HUES48 (cell line): ENCODE measurements at regions not wholly inside any gene's neighbourhood (a gene's known extent, or its start where the extent isn't known, plus 50 kb on each side); places are given as distances from the start of the nearest gene placed in this dataset.
A peak's percentile ranks its signal among the peaks of the same experiment; 100 is the strongest.

Experiments used
- H3K27ac ChIP-seq: one replicate; pipeline ENCODE4 v1.7.0; 2013; ENCODE audit warnings: low read depth, low read length, inconsistent platforms
- H3K27me3 ChIP-seq: 2 replicates; pipeline ENCODE4 v1.6.1; 2013; ENCODE audit warnings: mild to moderate bottlenecking, low read length; ENCODE audit not compliant: control insufficient read depth, insufficient read depth
- H3K36me3 ChIP-seq: 2 replicates; pipeline ENCODE4 v1.6.1; 2013; ENCODE audit warnings: low read length; ENCODE audit not compliant: control insufficient read depth, insufficient read depth
- H3K4me1 ChIP-seq: 2 replicates; pipeline ENCODE4 v1.6.1; 2013; ENCODE audit warnings: mild to moderate bottlenecking, low read length; ENCODE audit not compliant: control insufficient read depth, insufficient read depth
- H3K4me3 ChIP-seq: 2 replicates; pipeline ENCODE4 v1.5.1; 2013; ENCODE audit warnings: mild to moderate bottlenecking, low read depth, low read length
- H3K9ac ChIP-seq: 2 replicates; pipeline ENCODE4 v1.6.1; 2013; ENCODE audit warnings: mild to moderate bottlenecking, low read depth, low read length, moderate library complexity
- H3K9me3 ChIP-seq: 2 replicates; pipeline ENCODE4 v1.6.1; 2013; ENCODE audit warnings: low read length; ENCODE audit not compliant: control insufficient read depth, insufficient read depth

GRCh38 chrX:11952176-11952720 lies 186.0 kb upstream of the FRMPD4 start:
- Histone ChIP-seq H3K9ac (no peak overlapping the region), H3K36me3 (no peaks in the 10 kb centered on the region), H3K27ac (peak overlapping the region; percentile 7), H3K4me1 (peaks cover 3% of the 10 kb centered on the region; the same call in 1 of the 2 replicates), H3K27me3 (no peaks in the 10 kb centered on the region), H3K4me3 (no peak overlapping the region), H3K9me3 (no peaks in the 10 kb centered on the region)

- no peak overlapping the region for H3K9ac ChIP-seq
- no peaks in the 10 kb centered on the region for H3K9me3 ChIP-seq
- no peak overlapping the region for H3K4me3 ChIP-seq
- H3K4me1 ChIP-seq: peaks cover 8% of the 10 kb centered on the region; the same call in 1 of the 2 replicates
- H3K27me3 ChIP-seq: no peaks in the 10 kb centered on the region
- H3K36me3 ChIP-seq: no peaks in the 10 kb centered on the region
- H3K27ac ChIP-seq: peak overlapping the region; percentile 58
These were observed 184.7 kb upstream of the FRMPD4 start for GRCh38 chrX:11953615-11954014.

DNA sequence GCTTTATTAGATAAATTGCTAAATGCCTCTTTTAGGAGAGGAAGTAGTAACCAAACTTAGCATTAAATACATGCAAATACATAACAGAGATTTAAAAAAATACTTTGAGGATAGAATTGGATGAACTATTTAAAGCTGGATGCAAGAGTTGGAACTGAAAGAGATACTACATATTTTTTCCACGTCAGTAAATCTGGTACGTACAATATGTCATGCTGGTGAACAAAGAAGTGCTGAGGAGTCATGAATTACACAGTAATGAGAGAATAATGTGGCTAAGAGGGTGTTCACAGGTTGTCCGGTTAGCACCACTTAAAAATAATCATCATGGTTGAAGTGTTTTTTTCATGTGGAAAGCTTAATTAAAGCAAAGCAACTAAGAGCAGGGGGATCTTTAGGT lies 184.1 kb upstream of the FRMPD4 start:
- Histone ChIP-seq H3K9ac (no peak overlapping the region), H3K27me3 (no peaks in the 10 kb centered on the region), H3K4me1 (peaks cover 8% of the 10 kb centered on the region; the same call in 1 of the 2 replicates), H3K36me3 (no peaks in the 10 kb centered on the region), H3K27ac (peak overlapping the region; percentile 56), H3K9me3 (no peaks in the 10 kb centered on the region), H3K4me3 (no peak overlapping the region)

GRCh38 chrX:11960031-11960430 lies 178.2 kb upstream of the FRMPD4 start:
- Histone ChIP-seq H3K27me3 (peaks cover 4% of the 10 kb centered on the region; the same call in 1 of the 2 replicates), H3K36me3 (no peaks in the 10 kb centered on the region)

DNA sequence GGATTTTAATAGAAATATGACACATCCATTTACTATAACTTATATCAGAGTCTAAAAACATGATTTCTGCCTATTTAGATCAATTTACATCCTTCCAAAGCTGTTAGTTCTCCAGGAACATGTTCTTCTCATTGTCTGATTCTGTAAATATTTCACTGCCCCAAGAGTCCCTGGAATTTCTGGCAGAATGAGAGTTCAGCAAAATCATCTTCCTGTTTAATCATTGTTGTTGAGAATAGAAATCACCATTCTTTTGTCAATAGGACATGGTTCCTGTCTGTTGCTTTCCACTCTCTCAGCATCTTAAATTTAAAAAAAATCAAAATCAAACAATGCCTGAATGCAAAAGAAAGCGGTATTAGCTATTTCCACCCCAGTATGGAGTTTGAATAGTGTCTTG lies 172.8 kb upstream of the FRMPD4 start:
- Histone ChIP-seq H3K9me3 (no peaks in the 10 kb centered on the region), H3K4me3 (no peak overlapping the region), H3K4me1 (no peaks in the 10 kb centered on the region), H3K27me3 (peaks cover 4% of the 10 kb centered on the region; the same call in 1 of the 2 replicates), H3K36me3 (no peaks in the 10 kb centered on the region), H3K9ac (no peak overlapping the region), H3K27ac (no peak overlapping the region)

More at GRCh38 chrX:11960031-11960430, 178.2 kb upstream of the FRMPD4 start:
- peaks cover 6% of the 10 kb centered on the region; the same call in 1 of the 2 replicates for H3K4me1 ChIP-seq
- H3K4me3 ChIP-seq: no peak overlapping the region
- no peak overlapping the region for H3K27ac ChIP-seq
- no peak overlapping the region for H3K9ac ChIP-seq
- no peaks in the 10 kb centered on the region for H3K9me3 ChIP-seq

GRCh38 chrX:11967986-11968869 lies 170.0 kb upstream of the FRMPD4 start:
- no peaks in the 10 kb centered on the region for H3K36me3 ChIP-seq
- H3K27me3 ChIP-seq: peaks cover 4% of the 10 kb centered on the region; the same call in 1 of the 2 replicates
- H3K27ac ChIP-seq: no peak overlapping the region
- no peak overlapping the region for H3K4me3 ChIP-seq
- no peak overlapping the region for H3K9ac ChIP-seq
- H3K9me3 ChIP-seq: no peaks in the 10 kb centered on the region
- H3K4me1 ChIP-seq: no peaks in the 10 kb centered on the region

DNA sequence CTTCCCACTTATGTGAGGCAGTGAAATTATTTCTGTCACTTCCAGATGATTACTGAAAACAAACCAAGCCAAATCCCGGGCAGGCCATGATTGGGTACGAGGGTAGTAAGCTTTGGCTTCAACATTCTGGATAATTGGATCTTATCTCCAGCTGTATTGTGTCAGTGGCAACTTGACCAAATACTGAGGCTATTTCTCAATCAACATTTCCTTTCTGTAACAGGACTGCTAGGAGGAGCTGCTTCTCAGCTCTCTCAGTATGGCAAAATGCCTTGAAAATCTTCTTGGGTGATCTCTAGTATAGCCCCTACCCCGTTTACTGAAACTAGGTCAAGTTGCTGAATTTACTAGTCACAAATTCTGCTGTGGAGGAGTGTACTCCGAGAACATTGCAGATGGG lies 169.3 kb upstream of the FRMPD4 start:
- H3K27me3 ChIP-seq: peaks cover 4% of the 10 kb centered on the region; the same call in 1 of the 2 replicates
- H3K4me3 ChIP-seq: no peak overlapping the region
- no peaks in the 10 kb centered on the region for H3K9me3 ChIP-seq
- no peaks in the 10 kb centered on the region for H3K4me1 ChIP-seq
- H3K9ac ChIP-seq: no peak overlapping the region
- H3K27ac ChIP-seq: no peak overlapping the region
- no peaks in the 10 kb centered on the region for H3K36me3 ChIP-seq

DNA sequence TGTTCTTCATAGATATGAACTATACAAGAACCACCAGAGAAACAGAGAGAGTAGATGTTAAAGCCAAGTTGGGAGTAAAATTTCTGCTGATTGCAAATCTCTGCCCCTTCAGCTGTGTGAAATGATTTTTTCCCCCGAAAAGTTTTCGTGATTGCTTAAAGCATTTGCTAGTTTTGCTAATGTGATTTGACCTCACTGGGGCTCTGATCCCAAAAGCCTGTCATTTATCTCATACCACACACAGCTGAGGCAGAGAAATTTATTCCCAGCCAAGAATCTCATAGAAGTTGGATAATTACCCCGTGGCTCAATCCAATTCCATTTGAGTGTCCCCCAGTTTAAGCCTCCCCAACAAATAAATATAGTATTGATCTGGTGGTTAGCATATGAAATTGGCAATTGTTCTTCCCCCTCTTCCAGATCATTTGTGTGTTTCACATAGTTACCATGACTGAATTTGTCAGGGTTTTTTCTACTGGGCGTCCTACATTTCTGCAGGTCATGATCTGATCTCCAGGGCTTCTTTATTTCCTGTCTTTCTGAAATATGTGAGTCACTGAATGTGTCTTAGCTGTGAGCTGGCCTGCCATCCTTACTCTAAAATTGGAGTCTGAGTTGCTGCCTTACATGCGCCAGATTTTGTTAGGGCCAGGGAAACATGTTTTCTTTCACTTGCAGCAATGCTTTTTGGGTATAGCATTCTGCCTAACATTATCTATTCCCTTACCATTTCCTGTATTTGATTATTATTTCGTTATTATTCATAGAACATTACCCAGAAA lies 167.5 kb upstream of the FRMPD4 start:
- no peak overlapping the region for H3K9ac ChIP-seq
- no peak overlapping the region for H3K27ac ChIP-seq

DNA sequence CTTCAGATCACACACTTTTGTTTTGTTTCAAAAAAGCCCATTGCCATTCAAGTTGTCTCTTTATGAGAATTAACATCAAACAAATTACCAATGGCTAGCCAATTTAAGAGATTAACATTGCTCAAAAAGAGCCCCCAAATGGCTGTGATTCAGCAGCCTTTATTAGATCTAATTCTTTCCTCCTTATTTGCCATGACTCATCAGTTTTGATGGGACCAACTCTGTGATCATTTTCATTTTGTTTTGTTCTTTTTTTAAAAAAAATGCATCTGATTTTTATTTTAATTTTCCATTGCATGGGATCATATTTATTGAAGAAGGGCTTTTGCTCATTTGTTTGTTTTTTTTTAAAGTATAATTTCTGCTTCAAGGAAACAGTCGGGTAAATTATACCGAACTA lies 161.6 kb upstream of the FRMPD4 start:
- H3K27ac ChIP-seq: no peak overlapping the region
- H3K36me3 ChIP-seq: no peaks in the 10 kb centered on the region
- no peak overlapping the region for H3K9ac ChIP-seq
- H3K9me3 ChIP-seq: no peaks in the 10 kb centered on the region
- H3K4me3 ChIP-seq: no peak overlapping the region
- peaks cover 12% of the 10 kb centered on the region; the same call in 1 of the 2 replicates for H3K4me1 ChIP-seq
- H3K27me3 ChIP-seq: no peaks in the 10 kb centered on the region; the same call in 1 of the 2 replicates

More for the DNA sequence above, 167.5 kb upstream of the FRMPD4 start:
- Histone ChIP-seq H3K27me3 (no peaks in the 10 kb centered on the region; the same call in 1 of the 2 replicates), H3K4me1 (peaks cover under 1% of the 10 kb centered on the region; the same call in 1 of the 2 replicates), H3K9me3 (no peaks in the 10 kb centered on the region), H3K4me3 (no peak overlapping the region), H3K36me3 (no peaks in the 10 kb centered on the region)

GRCh38 chrX:11992271-11992670 lies 146.0 kb upstream of the FRMPD4 start:
- Histone ChIP-seq H3K9ac (no peak overlapping the region), H3K27me3 (no peaks in the 10 kb centered on the region), H3K9me3 (no peaks in the 10 kb centered on the region), H3K27ac (no peak overlapping the region), H3K4me3 (no peak overlapping the region), H3K36me3 (no peaks in the 10 kb centered on the region), H3K4me1 (no peaks in the 10 kb centered on the region)
